ENCODE measurements at regions not wholly inside any gene's neighbourhood (a gene's known extent, or its start where the extent isn't known, plus 50 kb on each side); places are given as distances from the start of the nearest gene placed in this dataset.
"Not testable (repeated sequence)": the region's sequence is repeated elsewhere in the genome, so short reads cannot be mapped to it uniquely, and the experiment has no call there.

DNA sequence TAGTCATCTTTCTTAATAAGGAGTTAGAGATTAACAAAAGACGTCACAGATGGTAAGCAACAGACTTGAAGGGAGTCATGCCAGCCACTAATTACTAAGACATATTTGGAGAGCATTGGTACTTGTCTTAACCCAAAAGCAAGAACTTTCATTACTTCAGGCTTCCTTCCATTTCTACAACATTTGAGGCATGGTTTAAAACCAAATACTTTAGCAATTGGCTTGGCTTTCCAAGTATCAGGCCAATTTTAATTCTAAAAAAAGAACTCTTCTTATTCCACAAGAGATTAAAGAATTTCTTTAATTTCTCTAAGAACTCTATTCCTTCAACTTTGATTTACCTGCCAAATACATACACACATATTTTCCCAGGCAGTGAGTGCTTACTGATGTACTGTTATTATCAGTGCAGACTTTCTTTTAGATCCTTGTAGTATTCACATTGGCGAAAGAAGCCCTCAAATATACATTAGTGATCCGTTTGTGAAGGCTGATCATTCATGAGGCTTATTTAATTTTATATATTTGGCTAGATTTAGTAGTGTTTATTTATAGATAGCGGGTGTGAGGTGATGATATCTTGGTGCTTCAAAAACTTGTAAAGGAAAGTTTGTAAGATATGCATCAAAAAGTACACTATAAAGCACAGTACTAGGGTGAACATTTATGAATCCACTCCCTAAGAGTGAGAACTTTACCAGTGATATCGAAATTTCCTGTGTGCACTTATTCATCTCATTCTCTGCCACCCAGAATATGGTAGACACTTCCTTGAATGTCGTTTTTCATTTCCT is 229.2 kb downstream of the MFSD1 start:
- H3K27ac ChIP-seq = no peak overlapping the region
- DNase-seq (ENCODE audit: low read depth, low spot score) = no peak

DNA sequence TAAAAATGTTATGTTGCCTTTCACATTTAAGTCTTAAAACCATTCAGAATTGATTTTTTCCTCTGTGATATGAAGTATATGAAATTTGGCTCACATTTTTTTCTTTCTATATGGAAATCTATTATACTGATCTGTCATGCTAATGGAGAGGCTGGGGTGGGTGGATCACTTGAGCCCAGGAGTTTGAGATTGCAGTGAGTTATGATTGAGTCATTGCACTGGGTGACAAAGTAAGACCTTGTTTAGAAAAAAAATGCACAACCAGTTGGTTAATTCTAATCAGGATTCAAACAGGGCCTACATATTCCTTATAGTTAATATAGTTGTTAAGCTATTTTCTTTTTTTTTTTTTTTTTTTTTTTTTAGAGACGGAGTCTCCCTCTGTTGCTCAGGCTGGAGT is 230.5 kb downstream of the MFSD1 start:
- peak; percentile 24 for DNase-seq (ENCODE audit: low read depth, low spot score)
- no peak overlapping the region for H3K27ac ChIP-seq

DNA sequence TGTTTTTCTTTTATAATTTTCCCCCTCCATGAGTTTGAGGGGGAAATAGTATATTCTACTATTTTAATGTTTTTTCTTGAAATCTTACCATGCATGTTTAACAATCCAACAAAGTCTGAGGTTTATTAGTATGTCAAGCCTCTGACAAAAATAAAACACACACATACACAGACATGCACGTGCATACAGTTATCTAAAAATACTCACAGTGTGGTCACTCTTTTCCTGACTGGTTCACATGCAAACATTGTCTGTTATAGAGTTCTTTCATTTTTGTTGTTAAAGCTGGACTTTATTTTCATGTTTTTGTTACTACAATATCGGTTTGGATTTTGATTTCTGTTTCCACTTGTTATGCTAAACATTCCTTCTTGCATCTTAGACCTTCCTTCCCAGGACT is 236.6 kb downstream of the MFSD1 start:
- no peak for DNase-seq (ENCODE audit: low read depth, low spot score)

DNA sequence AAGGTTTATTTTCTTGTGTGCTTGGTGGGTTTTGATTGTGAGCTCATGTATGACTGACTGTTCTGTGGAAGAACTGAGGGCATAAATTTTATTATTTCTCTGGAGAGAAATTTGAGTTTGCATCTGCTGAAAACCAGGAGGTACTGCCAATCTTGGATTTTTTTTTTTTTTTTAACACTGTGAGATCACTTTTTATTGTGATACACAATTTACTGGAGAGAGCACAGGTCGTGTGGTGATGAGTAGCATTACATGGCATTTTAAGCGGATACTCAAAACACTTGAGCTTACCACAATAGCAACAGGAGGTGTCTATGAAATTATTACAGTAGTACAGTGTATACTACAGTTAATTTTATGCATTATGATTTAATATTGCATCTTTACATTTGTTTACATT is 237.4 kb downstream of the MFSD1 start:
- DNase-seq (ENCODE audit: low read depth, low spot score) = no peak
- no peak overlapping the region for H3K27ac ChIP-seq

More for the DNA sequence above, 236.6 kb downstream of the MFSD1 start:
- no peak overlapping the region for H3K27ac ChIP-seq

DNA sequence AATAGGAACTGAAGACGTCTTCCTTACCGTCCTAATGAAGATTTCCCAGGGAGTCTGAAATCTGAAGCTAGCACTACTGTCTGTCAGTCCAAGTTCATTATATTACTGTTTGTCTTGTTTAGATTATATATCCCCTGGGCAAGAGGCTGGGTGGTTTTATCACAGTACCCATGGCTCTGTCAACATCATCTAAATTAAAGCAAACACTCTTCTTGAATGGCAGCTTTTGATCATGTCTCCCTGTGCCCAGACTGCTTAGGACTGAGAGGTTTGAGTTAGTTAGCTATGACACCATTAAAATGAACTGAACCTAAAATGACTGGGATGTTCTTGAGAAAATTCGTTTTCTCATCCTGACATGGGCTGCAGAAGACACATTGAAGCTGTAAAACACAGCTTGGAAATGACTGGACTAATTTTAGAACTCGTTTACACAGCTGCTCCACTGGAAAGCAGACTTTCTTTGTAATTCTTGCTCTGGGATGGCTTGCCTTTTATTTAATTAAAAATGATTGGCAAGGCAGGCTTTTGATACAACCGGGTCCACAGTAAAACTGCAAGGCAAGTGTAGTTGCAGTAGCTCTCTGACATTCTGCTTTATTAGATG is 243.5 kb downstream of the MFSD1 start:
- no peak overlapping the region for H3K27ac ChIP-seq
- DNase-seq (ENCODE audit: low read depth, low spot score) = no peak

DNA sequence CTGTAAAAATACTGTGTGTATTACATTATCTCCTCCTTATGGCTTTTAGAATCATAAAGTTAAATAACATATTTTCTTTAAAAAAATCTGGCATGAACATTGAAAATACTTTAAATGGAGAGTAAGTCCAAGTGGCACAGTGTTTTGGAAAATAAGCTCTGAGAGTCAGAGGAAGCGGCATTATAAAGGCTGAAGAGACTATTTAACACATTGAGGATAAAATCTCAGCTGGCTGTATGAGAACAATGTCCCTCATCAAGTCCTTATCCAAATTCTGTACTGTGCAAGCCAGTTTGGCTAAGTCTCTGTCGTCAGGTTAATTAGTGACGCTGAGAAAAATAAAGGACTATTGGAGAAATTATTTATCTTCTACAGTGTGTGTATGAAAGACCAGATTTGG is 245.5 kb downstream of the MFSD1 start:
- no peak overlapping the region for H3K27ac ChIP-seq
- DNase-seq (ENCODE audit: low read depth, low spot score) = no peak

DNA sequence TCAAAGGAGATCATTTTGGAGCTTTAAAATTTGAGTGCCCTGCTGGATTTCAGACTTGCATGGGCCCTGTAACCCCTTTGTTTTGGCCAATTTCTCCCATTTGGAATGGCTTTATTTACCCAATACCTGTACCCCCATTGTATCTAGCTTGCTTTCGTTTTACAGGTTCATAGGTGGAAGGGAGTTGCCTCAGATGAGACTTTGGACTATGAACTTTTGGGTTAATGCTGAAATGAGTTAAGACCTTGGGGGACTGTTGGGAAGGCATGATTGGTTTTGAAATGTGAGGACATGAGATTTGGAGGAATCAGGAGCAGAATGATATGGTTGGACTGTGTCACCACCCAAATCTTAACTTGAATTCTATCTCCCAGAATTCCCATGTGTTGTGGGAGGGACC is 250.6 kb downstream of the MFSD1 start:
- not testable (repeated sequence) for DNase-seq (ENCODE audit: low read depth, low spot score); H3K27ac ChIP-seq

DNA sequence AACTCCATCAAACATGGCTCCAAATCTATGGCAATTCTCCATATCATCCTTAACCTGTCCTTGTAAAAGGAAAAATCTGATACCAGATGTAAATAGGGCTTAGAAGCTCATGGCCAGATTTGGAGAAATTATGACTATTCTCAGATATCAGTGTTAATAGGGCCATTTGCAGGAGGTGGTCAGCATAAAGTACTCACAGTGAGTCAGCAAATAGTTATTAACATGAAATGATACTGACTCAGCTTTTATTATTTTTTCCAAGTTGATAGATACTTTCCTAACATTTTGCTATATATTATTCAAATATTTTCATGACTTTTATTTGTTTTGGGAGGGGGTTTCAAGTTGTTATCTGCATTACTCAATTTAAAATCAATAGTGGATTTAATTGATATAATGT is 255.8 kb downstream of the MFSD1 start:
- no peak overlapping the region for H3K27ac ChIP-seq
- DNase-seq (ENCODE audit: low read depth, low spot score) = no peak

DNA sequence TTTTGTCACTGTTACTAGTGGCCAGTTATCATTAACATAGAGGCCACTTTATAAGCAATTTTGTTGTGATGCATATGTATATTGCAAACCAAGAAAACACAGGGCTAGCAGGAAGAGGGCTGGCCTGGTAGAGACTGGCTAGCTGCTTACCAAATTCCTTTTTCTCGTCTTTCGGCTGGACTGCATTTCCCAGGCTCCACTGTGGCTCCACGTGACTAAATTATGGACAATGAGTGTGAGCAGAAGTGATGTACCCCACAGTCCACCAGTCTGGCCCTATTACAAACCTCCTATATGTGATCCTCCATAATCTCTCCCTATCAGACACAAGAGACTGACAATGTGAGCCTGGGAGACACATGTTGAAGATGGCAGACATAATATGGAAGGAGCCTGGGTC is 257.0 kb downstream of the MFSD1 start:
- H3K27ac ChIP-seq = no peak overlapping the region
- no peak for DNase-seq (ENCODE audit: low read depth, low spot score)

DNA sequence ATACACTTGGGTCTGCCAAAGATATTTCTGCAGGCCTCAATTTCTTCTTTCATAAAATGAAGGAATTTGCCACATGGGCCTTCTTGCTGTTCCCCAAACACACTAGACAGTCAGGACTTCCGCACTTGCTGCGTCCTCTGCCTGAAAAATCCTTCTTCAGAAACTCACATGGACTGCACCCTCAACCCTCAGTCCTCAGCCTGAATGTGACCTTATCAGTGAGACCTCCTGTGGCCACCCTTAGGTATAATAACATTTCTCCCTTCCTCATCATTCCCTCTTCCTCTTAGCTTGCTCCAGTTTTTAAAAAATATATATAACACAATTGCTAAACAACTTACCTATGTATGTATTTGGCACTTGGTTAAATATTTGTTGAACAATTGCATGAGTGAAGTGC is 257.5 kb downstream of the MFSD1 start:
- no peak overlapping the region for H3K27ac ChIP-seq
- DNase-seq (ENCODE audit: low read depth, low spot score) = no peak

DNA sequence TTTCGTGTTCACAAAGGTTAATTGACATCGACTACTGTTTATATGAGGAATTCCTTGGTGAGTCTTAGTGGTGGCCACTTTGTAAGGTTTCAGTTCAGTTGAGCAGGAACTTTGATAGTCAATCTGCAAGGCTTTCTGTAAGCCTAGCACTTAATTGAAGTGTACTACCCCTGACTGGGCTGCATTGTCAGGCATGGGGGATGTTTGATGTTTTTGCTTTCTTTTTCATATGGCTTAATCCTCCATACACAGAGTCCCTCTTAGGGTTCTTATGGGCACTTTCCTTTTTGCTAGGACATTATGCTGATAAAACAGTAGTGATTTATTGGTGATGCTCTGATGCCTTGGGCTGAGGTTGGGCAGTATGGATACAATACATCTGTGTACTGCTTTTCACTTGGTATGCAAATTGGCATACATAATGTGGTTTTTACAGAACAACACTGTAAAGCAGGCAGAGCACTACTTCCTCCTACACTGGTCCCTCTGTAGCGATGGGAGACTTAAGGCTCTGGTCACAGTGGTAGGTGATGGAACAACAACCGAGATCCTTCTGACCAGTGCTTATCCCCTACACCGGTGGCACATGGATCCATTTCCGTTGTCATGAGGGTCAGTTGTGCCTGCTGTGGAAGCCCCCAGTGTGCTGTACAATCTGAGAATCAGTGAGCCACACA is 261.0 kb downstream of the MFSD1 start:
- H3K27ac ChIP-seq = no peak overlapping the region
- no peak for DNase-seq (ENCODE audit: low read depth, low spot score)

DNA sequence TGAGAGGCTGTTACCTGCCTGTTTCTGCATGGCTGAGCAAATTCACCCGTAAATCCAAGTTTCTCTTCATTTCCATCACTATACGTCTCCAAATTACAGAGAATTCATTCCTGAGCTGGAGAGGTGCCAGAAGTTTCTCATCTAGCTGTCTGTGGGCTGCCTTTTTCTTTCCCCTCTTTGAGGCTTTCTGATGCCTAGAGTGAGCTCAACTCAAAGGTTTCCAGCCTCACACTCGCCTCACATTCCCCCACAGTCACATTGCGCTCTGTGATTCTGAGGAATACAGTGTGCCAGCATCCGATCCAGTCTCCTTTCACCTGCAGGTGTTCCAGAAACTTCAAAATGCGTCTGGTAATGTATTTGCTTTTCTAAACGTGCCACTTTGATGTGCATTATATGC is 267.2 kb downstream of the MFSD1 start, which contains the start of gene IQCJ:
Gene IQCJ, plus strand, starts transcription at position 229 of the 400 bp plus-strand sequence.
- no peak within 1 kb of the TSS for H3K27ac ChIP-seq
- DNase-seq (ENCODE audit: low read depth, low spot score) = no peak

DNA sequence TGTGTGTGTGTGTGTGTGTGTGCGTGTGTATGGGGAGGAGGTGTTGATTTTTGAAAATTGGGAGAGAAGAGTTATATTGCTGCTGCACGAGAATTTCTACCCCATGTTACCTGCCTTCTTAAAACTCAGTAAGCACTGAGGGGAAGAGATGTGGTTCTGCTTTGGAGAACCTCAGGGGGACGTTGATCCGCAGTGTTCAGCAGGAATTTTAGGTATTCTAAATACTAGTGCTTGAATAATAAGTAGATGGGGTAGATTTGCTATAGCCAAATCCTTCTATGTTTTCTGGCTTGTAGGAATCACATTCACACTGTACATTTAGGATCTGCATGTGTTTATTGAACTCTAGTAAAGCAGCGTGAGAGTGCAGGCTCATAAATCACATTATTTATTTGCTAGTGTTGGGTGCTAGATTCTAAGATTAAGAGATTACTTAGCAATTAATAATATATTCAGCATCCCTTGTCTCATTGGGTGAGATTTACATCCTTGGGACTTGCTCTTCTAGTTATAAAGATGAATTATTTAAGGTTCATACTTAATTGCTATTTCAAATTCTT is 268.1 kb downstream of the MFSD1 start:
- no peak for DNase-seq (ENCODE audit: low read depth, low spot score)
- H3K27ac ChIP-seq = no peak overlapping the region

DNA sequence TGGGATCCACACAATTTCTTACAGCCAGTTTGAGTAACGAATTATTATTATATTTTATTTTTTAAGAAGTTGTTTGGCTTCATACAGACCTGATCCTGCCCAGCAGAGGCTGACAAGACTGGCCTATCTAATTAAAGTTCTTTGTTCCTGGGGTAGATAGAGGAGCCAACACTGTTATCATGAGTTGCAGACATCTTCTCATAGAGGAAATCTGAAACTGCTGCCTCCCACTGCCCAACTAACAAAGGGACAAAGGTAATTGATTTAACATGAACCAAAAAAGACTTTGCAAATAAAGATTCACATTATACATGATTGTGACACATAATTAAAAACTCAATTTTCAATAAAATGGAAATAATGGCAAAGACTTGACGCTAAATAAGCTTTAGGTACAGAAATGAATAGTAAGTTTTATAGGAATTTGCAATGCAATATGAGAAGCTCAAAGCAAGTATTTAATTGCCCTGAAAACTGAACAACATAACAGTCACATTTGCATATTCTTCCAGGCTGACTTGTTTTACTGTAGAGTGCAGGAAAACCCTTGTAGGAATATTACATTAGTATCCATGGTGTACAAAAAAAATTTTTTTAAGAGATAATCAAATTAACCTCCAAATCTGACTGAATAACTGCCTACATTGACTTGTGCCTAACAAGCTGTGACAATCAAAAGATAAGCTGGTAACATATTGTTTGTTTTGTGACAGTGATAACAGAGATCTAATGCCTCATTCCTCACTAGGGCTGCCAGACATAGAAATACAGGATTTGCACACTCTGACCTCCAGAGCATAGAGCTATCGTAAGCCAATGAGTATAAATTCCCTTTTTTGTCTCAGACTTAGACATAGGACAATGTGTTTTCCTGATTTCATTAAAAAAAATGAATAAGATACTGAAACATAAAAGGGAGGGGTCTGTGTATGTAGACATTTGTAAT is 273.2 kb downstream of the MFSD1 start:
- no peak overlapping the region for H3K27ac ChIP-seq
- no peak for DNase-seq (ENCODE audit: low read depth, low spot score)

DNA sequence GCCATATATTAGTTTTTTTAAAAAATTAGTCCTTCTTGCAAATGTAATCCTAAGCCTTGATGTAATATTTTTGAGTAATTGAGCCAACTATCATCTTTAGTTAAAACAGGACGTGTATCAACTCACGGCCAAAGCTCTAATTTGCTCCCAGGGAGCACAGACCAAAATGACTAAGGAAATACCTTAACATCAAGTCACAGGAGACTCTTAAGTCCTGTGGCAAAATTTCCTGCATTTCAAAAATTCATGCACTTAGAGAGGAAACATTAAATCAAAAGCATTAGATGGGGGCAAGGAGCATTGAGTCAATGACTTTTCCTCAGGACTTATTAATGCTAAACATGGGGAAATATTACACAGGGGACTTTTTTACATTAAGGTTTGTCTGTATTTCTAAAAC is 276.0 kb downstream of the MFSD1 start:
- peak; percentile 40 for DNase-seq (ENCODE audit: low read depth, low spot score)
- H3K27ac ChIP-seq = no peak overlapping the region

DNA sequence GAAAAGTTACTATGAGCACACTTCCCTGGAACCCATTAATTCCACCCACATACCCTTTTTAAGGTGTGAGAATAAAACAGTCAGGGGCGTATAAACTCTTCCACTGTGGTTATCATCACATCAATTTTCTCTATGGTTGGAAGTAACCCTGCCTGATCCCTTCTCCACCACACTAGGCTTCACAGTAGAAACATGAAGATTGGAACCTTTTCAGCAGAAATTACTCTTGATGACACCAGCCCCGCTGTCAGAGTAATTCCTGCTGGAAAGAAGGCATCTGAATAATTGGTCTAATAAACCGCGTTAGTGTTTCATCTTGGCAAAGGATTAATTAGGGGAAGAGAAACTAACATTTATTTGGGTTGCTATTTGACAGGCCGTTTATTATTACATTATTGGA is 278.4 kb downstream of the MFSD1 start:
- H3K27ac ChIP-seq = no peak overlapping the region
- no peak for DNase-seq (ENCODE audit: low read depth, low spot score)

DNA sequence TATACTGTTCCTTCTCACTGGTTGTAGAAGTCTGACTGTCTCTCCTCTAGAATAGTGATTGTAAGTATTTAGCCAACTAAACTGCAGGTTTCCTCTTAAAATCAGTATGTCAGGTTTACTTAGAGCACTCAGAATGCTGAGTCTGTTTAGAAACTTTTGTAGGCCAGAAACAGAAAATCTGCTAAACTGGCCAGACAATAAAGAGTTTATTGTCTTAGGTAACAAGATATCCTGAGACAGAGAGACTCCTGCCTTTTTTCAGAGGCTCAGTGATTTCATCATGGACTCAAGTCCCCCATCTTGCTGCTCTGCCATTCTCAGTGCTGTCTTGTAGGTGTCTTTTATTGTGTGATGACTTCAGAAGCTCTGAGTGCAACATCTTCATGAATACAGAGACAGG is 279.0 kb downstream of the MFSD1 start:
- no peak for DNase-seq (ENCODE audit: low read depth, low spot score)
- no peak overlapping the region for H3K27ac ChIP-seq

DNA sequence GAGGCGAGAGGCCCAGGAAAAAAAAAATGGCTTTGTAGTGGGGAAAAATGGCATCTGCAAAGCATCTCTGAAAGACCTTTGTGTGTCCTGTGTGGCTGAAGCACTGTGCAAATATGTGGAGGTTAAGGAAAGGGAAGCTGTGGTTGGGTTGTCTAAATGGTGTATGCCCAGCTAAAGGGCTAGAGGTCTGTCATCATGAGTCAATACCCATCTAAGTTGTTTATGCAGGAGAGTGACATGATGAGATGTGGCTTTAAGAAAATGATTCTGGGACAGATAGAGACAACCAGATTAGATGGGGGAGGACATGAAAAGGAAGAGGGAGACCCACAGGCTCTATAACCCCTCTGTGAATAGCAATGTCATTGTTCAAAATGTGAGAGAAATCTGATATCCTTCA is 280.7 kb downstream of the MFSD1 start:
- no peak for DNase-seq (ENCODE audit: low read depth, low spot score)
- no peak overlapping the region for H3K27ac ChIP-seq

DNA sequence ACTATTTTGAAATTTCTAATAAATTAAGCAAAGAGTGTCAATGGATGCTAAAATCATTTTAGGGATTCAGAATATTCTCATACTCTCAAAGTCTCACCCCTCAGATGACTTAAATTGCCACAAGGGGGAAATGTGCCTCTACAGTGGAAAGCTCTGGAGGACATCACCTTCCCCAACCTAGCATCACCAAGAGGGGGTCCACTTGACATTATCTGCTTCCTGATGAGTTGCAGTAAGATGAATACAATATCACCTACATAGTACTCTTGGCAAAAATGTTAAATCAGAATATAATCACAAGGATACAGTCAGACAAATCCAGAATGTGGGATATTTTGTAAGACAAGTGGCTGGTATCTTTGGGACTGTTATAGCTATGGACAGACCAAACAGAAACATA is 290.1 kb downstream of the MFSD1 start:
- no peak for DNase-seq (ENCODE audit: low read depth, low spot score)
- H3K27ac ChIP-seq = no peak overlapping the region

DNA sequence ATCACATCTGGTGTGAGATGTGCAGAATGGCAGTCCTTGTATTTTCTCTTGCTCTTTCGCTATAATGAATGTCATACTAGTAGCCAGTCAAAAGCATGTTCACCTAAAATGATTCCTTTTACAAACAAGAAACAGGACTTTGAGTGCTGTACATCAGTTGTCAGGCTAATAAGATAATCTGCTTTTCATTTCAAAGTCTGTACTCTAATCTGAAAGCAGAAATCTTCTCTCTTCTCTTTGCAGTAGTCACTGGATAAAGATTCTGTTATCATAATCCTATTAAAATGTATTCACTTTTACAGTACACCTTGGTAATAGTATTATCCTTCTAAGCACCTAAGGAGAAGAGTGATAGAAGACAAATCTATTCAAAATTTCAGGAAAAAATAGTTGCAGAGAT is 300.1 kb downstream of the MFSD1 start:
- no peak for DNase-seq (ENCODE audit: low read depth, low spot score)
- H3K27ac ChIP-seq = no peak overlapping the region

Measured in epithelial cell of prostate (primary cell).